GM18870 (cell line): ENCODE measurements at regions not wholly inside any gene's neighbourhood (a gene's known extent, or its start where the extent isn't known, plus 50 kb on each side); places are given as distances from the start of the nearest gene placed in this dataset.

ENCODE experiments used
- ATAC-seq: cut with Tn5 transposase; IDR thresholded peaks from one replicate; pipeline ENCODE4 v1.9.1; 2021; ENCODE audit warnings: moderate library complexity; ENCODE audit not compliant: unreplicated experiment

DNA sequence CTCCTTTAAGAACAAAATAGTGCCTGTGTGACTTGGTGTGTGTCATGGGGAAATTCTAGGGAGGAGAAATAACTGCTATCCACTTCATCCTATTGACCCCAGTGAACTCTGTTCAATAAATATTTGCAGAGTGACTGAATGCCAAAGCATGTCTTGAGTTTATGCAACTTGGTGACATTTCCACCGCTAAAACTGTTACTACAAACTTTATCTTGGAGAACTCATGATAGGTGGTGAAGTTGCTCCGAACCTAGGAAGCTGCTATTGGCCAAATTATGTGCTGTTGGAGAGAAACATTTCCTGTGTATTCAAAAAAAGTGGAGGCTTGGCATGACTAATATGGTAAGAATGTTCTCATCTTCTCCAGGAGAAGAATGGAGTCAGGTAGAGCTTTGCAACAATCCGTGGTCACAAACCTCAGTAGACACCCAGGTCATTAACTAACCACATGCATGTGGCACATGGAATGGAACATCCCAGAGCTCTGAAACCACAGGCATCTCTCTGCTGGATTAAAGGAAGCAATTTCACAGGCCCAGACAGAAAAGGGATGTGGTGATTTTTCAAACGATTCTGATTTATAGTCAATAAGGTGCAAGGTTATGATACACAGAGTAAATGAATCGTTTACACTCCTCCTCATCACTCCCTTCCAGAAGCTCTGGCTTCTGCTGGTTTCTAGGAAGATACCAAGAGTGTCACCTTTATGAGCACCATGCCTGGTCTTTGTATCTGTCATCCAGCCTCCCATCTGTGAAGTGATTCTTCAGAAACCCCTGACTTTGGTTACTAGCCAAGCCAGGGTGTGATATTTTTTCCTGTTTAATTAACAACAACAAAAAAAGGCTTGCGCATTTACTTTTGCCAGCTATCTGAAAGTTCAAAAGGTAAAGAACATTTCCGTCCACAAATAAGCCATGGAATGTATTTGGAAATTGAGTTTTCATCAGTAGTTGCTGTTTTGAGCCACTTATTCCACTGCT, 361.1 kb downstream of the TGFB2 start:
- no peak for ATAC-seq

DNA sequence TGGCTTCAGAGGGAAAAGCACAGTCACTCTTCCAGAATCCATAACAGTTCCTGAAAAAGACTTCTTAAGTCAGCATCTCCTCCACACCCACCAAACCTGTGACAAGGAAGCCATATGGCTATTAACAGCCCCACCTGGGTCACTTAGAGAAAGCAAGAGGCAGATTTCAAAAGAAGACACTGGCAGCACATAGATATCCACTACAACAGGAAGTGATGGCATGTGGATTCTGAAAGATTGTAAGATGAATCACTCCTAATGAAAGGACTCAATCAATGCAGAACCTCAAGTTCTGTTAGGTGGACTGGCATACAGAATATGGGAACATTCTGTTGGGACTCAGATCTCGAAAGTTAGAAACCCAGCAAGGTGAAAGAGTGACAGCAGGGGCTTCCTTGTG, 365.9 kb downstream of the TGFB2 start:
- no peak for ATAC-seq

DNA sequence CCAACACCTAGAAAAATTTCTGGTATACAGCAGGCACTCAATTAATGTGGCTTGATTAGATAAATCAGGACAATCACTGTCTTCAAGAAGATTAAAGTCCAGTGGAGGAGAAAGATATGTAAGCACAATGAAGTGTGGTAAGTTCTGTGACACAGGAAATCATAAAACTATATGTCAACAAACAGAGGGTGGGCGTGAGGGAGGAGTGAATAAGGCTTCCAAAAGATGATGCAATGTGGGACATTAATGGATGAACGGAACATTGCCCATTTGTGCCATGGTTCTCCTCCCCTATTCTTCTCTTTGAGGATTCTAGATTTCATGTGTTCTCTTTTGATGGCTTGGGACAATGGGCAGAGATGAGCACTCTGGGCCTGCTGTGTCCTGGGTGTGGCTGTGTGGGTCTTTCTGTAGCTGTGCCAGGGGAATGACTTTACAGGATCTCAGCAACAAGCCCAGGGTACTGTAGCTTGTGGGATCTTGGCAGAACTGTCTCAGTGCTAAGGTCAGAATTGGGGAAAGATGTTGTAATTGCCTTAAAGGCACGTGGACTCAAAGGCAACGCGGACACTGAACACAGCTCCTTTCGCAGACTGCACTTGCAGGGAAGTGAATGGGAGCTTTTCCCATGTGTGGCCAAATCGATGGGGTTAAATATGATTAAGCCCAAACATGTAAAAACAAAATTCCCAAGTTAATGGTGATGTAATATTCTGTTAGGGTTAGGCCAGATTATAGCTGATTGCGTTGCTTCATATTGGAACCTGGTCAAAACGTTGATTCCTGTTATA, 366.9 kb downstream of the TGFB2 start:
- ATAC-seq: no peak

DNA sequence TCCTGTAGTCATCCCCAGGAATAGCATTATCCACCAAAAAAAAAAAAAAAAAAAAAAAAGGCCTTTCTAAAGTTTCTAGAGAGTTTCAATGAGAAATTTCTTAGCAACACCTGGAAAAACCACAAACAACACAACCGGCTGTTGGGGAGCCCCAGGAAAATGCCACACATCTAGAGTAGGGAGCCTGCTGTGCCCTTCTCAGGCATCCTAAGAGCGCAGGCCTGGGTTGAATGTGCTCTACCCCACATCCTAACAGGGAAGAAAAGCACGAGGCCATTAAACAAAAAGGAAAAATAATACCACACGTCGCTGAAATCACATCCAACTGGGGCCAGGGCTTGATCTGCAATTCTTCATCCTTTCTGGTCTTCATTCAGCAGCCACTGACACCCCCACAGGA, 367.5 kb downstream of the TGFB2 start:
- no peak for ATAC-seq

DNA sequence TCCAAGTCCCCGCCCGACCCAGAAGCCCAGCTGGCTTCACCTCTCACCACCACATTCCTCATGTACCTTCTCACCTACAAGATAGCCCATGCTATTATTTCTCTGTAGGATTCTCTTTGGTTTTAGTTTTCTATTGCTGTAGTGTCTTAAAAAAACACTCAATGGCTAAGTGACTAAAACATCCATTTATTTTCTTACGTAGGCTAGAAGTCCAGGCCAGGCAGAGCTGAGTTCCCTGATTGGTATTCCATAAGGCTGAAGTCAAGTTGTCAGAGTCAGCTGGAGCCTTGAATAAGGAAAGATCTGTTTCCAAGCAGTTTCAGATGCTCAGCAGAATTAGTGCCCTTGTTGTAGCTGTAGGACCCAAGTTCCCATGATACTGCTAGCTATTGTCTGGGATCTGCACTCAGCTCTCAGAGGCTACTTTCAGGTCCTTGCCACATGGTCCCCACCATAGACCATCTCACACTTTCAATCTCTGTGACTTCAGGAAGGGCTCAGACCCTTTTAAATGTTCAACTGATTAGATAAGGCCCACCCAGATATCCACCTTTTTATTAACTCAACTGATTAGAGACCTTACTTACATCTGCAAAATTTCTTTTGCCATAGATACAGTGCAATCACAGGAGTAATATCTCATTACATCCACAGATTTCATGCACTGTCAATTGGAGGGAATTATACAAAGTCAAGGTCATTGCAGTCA, 371.0 kb downstream of the TGFB2 start:
- no peak for ATAC-seq

DNA sequence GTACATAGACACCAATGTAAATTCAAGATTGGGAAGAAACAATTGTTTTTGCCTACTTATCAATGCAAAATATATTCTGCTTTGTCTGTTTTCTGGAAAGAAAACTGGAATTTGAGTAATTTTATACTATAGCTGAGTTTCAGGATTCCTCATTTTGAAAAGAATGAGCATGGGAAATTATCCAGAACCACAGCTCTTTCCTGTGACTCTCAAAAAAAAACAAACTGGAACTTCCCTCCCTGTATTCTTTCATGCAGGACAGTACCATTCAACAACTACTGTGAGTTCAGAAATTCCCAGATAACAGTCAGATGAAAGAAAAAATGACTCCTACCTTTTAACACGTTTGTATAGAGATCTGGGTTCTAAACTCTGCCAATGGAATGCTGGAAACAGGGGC, 372.4 kb downstream of the TGFB2 start:
- no peak for ATAC-seq

DNA sequence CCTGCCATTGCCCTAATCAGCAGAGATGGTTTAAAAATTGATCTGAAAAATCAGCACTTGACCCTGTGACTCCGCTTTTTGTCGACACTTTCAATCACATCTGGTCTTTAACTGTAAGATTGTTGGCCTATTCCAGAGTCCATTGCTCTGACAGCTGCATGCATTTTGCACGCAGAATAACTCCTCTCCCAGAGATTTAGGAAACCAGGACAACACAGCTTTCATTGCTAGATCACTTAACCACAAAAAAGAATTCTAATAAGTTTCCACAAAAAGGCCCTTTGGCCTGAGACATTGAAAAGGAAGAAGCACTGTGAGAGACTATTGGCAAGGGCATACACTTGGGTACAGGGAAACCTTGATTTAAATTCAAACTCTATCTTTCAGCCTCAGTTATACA, 373.1 kb downstream of the TGFB2 start:
- no peak for ATAC-seq

DNA sequence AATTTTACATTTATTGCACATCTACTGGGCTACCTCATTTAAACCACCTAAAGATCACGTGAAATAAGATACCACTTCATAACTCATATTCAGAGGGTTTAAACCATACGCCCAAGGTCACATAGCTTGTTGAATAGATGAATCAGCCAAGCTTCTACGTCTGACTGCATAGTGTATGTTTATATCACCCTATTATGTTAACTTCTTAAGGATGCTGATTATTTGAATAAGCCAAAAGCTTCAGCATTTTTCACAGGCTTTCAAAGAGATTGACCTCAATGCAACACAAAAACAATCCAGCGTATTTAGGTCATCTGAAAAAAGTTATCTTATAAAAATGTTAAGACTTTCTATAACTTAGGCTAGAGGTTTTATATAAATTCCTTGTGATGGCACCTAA, 373.8 kb downstream of the TGFB2 start:
- ATAC-seq: no peak

DNA sequence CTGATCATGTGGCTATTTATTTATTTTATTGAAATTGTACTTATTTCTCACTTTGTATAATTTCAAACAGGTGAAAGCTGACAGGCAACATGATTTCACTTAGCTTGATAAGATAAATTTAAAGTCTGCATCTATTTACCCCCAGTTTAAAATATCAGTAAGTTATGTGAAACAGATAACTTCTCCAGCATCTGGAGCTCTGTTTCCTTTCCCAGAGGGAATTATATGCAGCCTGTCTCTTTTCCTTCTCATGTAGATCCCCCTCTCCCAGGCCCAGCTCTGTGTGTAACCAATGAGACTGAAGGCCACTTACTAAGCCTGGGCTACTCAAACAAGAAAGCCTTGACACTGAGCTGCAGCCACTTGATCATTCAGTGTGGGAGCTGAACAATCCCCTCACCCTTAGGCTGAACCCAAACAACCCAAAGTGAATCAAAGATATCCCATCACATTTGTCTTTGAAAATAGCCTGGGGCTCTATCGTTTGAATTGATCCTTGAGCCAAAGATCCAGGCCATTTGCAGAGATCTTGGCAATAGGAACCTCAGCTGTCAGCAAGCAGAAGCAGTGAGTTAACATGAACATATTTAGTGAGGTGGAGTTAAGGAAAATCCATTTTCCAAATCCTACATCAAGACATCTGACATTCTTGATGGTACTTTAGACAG, 383.9 kb downstream of the TGFB2 start:
- no peak for ATAC-seq

DNA sequence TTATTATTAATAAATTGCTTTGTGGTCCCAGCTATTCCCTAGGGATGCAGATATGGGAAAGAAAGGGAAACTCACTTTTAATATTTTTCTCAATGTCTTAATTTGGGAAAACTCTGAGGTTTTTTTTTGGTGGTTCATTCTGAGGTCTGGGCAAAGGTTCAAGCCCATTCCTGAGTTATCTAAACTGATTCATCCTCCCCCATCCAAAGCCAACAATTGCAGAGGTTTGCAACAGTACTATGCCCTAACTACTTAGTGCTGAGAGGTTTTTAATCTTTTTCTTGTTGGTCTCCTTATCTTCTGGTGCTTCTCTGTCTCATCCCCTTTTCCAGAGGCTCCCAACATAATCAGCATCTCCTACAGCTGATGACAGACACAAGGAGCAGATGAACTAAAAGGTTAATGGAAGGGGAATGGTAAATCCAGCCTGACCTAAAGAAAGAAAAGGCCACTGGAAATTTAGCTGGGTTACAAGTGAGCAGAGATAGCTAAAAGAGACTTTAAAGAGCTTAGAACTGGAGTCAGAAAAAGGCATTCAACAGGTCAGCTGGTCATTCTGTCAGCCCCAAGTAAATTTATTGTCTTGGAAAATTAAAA, 390.4 kb downstream of the TGFB2 start:
- no peak for ATAC-seq

DNA sequence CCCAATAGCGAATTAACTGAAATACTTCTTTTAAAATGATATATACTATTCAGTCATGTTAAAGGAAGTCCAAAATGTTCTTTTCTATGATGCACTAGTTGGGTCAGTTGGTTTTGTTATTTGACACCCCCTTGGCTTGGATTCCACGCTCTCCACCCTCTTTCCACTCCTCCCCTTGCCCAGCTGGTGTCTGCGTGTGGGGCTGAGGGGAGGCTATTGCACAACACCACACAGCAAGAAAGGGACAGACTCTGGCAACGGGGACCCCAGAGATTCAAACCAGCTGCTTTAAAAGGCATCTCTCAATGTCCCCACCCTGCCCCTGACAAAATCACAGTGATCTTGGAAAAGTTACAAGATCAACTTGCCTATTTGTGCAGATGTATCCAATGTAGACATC, 394.3 kb downstream of the TGFB2 start:
- no peak for ATAC-seq

DNA sequence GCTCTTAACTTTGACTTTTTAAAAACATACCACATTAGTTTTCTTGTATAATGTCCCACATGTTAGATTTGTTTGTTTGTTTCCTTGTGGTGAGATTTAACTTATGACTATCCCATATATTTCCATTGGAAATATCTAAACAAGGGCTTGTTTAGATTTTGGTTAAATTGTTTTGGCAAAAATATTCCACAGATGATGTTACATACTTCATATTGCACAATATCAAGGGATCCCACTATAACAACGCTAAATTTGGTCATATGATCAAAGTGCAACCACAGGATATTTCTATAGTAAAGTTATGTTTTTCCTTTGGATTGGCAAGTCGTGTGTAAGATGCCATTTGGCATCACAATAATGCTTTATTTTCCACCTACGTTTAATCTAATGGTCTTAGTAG, 396.7 kb downstream of the TGFB2 start:
- ATAC-seq: no peak

DNA sequence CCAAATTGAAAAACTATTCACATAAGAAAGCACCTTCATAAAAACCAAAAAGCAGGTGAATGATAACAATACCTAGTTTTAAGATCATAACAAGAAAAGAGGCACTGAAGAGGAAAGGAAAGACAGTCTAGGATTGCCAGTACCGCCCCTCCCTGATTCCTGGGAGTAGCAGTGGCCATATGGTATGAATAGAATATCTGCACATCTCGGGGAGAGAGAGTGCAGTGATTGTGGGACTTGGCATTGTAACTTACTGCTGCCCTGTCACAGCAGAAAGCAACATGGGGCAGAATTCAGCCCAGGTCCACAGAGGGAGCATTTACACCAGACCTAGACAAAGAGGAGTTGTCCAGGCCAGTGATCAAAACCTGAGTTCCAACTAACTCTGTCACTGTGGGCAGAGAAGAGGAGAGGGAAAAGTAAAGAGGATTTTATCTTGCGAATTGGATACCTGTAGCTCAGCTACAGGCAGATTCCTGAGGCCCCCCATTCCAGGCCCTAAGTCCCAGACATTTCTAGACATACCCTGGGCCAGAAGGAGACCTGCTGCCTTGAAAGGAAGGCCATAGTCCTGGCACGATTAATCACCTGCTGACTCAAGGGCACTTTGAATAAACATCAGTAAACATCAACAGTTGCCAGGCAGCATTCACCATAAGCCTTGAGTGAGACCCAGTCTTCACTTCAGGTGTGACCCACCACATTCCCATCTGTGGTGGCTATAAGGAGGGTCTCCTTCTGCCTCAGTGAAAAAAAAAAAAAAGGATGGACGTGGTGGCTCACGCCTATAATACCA, 397.5 kb downstream of the TGFB2 start:
- no peak for ATAC-seq

DNA sequence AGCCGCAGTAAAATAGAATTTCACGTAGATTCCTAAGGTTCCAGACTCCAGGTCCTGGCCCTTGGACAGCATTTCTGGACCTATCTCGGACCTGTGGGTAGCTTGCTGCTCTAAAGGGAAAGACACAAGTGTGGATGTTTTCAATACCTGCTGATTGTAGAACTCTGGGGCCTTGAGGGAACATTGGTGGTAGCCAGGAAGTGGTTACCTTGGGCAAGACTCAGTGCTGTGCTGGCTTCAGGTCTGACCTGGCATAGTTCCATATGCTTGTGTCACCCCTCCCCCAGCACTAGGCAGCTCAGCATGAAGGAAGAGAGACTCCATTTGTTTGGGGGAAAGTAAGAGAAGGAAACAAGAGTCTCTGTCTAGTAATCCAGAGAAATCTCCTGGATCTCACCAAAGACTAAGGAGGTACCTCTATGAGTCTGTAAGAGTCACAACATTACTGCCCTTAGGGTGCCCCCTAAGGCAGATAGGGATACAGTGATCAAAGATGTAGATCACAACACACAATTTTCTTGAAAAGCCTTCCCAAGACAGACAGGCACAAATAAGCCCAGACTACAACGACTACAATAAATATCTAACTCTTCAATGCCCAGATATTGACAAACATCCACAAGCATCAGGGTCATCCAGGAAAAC, 398.8 kb downstream of the TGFB2 start:
- no peak for ATAC-seq

DNA sequence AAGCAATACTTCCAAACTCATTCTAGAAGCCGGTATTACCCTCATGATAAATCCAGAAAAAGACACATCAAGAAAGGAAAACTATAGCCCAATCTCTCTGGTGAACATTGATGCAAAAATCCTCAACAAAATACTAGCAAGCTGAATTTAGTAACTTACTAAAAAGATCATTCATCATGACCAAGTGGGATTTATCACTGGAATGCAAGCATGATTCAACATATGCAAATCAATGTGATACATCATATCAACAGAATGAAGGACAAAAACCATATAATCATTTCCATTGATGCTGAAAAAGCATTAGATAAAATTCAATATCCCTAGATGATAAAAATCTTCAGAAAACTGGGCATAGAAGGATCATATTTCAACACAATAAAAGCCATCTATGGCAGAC, 402.9 kb downstream of the TGFB2 start:
- ATAC-seq: no peak

DNA sequence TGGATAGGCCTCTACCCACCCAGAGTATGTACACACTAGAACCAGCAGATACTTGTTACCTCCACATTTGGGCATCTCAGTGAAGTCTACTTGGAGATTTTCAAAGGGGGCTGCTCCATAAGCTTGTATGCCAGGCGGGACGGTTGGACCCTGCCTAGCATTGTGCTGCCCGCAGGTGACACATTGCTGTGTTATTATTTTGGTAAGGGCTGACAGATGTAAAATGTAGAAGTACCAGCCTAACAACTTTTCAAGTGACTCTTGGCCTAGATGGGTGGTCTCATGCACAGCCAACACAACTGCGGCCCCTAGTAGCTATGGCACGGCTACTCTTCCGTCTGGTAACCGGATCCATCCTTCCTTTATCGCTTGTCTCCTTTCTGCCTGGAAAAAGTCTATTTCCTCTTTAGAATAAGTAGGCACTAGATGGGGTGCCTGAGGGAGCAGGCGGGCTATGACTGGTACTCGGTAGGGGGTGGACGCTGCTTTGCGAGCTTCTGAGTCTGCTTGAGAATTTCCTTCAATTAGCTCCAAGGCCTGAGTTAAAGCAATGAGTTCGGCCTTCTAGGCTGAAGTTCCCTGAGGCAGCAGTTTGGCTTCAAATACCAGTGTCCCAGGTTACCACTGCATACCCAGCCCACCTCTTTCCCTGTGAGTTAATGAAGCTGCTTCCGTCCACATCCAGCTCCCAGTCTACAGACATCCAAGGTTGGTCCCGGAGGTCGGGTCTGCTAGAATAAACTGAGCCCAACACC, 405.3 kb downstream of the TGFB2 start:
- ATAC-seq: no peak

DNA sequence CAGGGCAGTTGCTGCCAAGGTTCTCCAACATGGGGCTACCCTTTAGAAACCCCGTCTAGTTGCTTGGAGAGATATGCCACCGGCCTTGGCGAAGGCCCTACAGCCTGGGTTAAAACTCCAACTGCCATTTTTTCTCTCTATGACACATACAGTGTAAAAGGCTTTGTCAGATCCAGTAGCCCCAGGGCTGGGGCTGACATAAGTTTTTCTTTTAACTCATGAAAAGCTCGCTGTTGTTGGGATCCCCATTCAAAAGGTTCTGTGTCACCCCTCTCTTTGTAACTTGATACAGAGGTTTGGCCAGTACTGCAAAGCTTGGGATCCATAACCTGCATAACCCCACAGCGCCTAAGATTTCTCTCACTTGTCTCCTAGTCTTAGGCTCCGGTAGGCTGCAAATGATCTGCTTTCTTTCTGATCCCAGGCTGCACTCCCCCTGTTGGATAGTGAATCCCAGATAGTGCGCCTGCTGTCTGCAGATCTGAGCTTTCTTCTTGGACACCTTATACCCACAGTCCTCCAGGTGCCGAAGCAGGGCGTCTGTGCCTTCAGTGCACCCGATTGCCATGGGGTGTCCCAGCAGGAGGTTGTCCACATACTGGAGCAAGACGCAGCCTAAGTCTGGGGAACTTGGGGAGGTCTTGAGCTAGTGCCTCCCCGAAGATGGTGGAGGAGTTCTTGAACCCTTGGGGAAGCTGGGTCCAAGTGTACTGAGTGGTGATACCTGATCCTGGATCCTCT, 406.2 kb downstream of the TGFB2 start:
- ATAC-seq: no peak

DNA sequence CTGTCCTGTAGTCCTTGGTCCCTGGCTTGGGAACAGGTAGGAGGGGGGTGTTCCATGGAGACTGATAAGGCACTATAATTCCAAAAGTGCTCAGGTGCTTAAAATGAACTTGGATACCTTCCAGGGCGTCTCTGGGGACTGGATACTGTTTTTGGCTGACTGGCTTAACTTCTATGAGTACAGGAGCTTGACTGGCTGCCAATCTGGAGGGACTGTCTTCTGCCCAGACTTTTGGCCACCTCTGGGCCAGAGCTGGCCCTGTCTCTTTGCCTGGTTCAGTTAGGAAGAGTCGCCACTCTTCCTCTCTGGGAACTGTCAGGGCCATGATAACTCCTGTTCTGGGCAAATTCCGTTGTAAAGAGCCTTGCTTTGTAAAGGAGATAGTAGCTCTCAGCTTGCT, 407.0 kb downstream of the TGFB2 start:
- no peak for ATAC-seq
